ENCODE measurements at regions not wholly inside any gene's neighbourhood (a gene's known extent, or its start where the extent isn't known, plus 50 kb on each side); places are given as distances from the start of the nearest gene placed in this dataset.

GRCh38 chr11:86876716-86877234 is 76.4 kb downstream of the PRSS23 start:
- TF ChIP-seq CTCF (conservative IDR thresholded peaks at IDR 0.05 in 1 of 2, IDR thresholded peaks at IDR 0.05 in 1 of 2; ENCODE audit: extremely low read depth in 1 of 2, insufficient read depth in 1 of 2, low read depth in 1 of 2, low read length in 2 of 2) (no peak), EZH2 (IDR thresholded peaks at IDR 0.05; ENCODE audit: borderline replicate concordance, low read length) (no peak)

All from mammary epithelial cell (primary cell).